Retina (tissue), 1 donor: ENCODE measurements at regions not wholly inside any gene's neighbourhood (a gene's known extent, or its start where the extent isn't known, plus 50 kb on each side); places are given as distances from the start of the nearest gene placed in this dataset.

Source experiments
- DNase-seq: peaks from one replicate; pipeline ENCODE4 v3.0.0-alpha.2; 2016

DNA sequence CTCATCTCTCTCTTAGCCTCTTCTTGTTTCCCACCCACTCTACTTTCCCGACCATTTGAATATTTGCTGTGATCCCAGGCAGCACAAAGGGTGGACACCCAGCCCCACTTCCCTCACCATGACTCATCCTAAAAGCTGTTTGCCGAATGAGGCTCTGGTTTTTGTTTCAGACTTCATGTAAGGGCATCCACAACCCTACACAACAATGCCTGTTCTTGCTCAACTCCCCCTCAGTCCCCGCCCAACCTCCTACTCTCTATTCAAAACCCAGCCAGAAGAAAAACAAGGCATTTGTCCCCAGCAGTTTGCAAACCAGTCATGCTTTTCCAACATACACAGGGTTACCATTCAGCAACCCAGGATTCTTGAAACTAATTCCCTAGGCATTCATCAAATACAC lies 516.5 kb upstream of the CNKSR2 start:
- no peak for DNase-seq

DNA sequence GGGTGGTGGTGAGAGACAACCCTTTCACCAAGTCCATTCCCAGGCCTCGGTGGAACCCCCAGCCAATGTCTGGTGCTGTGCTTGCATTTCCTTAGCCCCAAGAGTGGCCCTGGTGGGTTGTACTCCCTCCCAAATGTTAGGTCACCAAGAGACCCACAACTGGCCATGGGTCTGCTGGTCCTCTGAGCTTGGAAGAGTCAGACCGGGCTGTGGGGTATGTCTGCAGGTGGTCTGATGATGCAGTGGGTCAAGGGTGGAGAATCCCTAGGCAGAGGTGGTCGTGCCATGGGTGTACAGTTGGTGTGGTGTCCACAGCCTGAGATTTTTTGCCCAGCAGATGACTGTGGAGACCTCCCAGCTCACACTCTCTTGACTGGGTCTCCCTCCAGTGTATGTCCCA lies 535.7 kb upstream of the CNKSR2 start:
- DNase-seq: no peak

DNA sequence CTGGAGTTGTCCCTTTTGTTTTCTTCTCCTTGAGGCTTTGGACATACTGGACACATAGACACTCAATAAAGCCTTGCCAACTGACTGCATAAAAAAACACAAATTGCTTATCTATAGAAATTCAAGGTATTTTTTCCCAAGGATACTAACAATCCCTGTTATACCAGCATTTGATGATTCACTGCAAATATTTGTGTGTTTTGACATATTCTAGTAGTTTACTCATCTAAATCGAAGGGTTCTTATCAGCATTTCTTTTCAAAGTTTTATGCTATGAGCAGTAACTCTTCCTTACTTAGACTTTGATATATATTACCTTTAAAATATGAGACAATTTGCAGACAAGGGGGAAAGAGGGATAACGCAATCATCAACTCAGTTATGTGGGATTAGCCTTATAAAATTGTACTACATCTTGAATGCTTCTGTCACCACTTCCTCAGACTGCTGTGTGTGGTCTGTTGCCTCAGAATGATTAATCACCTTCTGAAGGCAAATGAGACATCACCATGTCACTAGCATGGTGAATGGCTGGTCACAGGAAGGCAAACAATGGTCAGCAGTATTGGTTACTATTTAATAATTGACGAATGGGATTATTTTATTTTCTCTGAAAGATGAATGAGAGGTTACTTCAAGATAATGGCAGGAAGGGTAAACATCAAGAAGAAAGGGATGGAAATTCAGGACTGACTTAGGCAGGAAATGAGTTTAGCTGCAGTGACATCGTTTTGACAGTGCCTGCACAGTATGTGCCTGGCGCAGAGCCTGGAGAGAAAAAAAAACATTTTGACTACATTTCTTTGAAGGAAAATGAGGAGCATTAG lies 544.3 kb upstream of the CNKSR2 start:
- DNase-seq: no peak

DNA sequence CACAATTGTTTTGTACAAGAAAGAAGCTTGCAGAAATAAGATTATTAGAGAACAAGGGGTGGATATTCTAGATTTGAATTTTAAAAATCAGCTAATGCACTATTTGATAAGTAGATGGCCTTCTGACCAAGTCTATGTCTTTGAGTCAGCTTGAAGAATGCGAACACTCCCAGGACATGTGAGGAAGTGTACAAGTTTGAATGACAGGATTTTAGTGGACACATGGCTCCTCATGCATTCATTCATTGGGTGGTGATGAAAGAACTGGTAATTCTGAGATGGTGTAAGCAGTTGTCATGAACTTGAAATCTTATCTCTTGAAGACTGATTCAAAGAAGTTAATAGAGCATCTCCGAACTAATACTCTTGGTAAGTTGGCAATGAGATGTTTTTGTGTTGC lies 548.2 kb upstream of the CNKSR2 start:
- no peak for DNase-seq

DNA sequence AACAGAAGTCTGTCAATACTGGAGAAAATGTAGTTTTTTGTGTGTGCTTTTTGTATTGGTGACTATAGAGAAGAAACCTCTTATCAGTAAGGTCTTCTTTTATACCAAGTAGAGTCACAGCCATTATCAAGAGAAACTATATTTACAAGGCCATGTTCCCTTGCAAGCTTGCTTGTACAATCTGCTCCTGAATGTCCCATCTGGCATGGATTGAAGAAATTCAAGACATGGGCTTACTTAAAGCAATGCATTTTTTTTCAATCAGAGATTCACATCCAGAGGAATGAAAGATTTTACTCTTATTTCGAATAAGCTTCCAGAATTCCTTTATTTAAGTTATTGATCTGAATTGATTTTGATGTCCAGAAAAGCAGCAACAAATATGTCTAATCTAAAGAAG lies 537.3 kb upstream of the RPS6KA3 start:
- no peak for DNase-seq

DNA sequence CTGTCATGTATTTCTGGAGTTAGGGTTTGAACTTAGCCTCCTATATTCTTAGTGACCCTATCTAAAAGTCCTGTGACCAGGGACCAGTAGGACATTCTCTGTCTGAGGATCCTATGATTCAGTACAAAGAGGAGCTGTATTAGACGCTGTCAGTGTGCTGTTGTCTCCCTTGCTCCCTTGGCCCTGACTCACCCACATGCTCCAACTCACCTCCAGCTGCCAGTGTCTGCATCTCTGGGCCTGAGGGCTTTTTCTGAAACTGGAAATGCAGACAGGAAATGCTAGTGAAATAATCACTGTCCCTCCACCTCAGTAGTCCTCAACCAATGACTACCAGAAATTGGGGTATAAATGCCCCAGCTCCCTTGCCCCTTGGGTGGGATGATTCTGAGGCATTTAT lies 535.3 kb upstream of the RPS6KA3 start:
- no peak for DNase-seq

DNA sequence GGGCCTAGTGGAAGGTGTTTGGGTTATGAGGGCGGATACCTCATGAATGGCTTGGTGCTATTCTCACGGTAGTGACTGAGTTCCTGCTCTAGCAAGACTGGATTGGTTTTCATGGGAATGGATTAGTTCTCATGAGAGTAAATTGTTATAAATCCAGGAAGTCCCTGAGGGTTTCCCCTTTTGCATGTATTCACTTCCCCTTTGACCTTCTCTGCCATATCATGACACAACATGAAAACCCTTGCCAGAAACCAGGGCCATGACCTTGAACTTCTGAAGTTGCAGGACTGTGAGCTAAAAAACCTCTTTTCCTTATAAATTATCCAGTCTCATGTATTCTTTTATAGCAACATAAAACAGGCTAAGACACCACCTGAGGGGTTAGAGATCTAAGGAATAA lies 529.7 kb upstream of the RPS6KA3 start:
- no peak for DNase-seq

DNA sequence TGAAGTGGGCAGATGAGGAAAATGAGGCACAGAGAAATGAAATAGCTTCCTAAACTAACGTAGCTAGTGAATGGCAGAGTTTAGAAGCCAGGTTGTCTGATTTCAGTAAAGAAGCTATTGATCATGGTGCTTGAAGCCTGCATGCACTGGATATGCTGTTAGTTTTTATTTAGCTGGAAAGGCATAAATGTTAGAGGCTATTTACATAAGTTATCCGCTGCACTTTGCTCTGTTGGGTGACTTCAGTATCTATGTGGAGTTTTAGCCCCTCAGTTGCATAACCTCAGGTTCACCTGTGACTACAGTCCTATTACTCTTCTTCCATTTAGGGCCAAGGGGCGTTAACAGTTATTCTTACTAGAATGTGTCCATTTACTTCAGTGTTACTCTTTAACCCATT lies 522.4 kb upstream of the RPS6KA3 start:
- DNase-seq: no peak

DNA sequence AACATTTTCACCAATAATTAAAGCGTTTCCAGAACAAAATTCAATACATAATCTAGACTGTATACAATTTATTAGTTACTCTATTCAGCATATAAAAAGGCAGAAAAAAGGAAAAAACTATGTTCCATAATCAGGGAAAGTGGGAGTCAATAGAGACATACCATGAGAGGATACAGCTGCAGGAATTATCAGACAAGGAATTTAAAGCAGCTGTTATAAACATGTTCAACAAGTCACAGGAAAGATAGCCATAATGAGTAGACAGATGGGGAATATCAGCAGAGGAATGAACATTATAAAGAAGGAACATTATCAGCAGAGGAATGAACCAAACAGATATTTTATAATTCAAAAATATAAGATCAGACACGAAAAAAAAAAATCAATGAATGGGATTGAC lies 500.6 kb upstream of the RPS6KA3 start:
- DNase-seq: no peak

DNA sequence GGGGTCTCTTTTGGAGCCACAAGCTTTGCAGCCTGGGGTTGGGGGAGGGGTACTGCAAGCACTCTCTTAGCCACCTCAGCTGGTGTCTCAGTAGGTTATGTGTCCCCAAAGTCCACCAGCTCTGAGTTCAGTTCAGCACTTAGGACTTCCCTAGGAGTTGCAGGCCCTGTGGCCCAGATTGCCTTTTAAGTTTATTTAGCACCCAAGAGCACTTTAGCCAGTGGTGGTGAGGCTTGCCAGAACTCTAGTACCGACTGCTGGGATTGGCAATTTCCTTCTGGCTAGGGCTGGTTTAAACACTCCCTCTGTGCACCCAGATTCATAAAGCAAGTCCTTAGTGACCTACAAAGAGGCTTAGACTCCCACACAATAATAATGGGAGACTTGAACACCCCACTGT lies 489.9 kb upstream of the RPS6KA3 start:
- no peak for DNase-seq

DNA sequence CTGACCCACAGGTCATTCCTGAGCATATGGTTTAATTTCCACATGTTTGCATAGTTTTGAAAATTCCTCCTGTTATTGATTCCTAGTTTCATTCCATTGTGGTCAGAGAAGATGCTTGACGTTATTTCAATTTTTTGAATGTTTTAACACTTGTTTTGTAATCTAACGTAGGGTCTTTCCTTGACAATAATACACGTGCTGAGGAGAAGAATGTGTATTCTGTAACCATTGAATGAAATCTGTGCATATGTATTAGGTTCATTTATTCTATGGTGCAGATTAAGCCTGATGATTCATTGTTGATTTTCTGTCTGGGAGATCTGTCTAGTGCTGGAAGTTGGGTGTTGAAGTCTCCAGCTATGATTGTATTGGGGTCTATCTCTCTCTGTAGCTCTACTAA lies 486.4 kb upstream of the RPS6KA3 start:
- no peak for DNase-seq

DNA sequence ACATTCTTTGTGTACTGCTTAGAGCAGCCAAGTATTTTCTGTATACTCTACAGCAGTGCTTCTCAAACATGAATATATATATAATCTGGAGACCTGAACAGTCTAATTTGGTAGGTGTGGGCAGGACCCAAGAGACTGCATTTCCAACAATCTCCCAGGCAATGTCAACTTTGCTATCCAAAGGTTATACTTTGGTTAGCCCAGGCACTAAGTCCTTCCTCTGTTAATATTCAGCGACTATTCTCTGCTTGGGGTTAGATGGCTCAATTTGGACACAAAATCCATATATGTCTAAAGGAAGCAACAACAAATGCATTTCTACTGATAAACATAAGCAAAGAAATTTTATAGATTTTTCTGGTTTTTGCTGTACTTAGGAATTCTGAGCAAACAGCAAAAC lies 480.0 kb upstream of the RPS6KA3 start:
- DNase-seq: no peak

DNA sequence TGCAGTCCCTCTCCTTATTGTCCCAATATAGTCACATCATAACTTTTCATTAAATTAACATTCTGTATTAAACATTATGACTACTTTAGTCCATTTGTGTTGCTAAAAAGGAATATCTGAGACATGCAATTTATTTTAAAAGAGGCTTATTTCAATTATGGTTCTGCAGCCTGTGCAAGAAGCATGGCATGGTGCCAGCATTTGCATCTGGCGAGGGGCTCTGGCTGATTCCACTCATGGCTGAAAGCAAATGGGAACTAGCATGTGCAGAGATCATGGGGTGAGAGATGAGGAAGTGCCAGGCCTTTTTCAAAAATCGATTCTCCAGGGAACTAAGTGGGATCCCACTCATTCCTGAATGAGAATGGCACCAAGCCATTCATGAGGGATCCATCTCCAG lies 476.3 kb upstream of the RPS6KA3 start:
- no peak for DNase-seq

DNA sequence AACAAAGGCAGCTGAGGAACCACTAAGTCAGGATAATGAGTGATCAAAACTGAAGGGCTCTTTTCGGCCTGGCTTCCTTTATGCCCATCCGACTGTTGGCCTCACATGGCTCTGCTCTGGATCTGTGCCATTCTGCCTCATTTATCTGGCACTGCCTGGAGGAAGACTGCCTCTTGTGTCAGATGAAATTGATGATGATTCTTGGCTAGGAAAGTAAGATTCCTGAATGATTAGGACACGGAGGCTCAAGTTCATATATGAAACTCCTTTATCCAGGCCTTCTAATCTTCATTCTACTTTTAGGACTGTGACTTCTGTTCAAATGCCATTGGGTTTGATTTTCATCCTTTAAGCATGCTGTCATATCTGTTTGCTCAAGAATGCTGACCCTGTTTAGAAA lies 475.4 kb upstream of the RPS6KA3 start:
- no peak for DNase-seq

DNA sequence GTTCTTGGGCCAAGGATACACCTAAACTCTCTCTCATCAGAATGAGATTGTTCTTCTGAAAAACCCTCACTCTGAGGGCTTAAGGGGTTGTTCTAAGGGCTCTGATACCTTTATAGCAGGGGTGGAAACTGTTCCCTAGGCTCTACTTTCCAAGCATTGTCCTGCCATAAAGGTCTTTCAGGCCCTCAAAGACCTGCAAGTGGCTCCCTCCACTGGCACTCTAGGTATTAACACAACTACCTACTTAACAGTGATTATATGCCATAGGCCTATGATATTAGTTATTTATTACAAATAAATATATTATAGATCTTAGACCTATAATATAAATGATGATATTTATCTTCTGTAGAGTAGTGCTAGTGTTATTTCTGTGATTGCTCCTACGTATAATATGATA lies 473.7 kb upstream of the RPS6KA3 start:
- DNase-seq: no peak

DNA sequence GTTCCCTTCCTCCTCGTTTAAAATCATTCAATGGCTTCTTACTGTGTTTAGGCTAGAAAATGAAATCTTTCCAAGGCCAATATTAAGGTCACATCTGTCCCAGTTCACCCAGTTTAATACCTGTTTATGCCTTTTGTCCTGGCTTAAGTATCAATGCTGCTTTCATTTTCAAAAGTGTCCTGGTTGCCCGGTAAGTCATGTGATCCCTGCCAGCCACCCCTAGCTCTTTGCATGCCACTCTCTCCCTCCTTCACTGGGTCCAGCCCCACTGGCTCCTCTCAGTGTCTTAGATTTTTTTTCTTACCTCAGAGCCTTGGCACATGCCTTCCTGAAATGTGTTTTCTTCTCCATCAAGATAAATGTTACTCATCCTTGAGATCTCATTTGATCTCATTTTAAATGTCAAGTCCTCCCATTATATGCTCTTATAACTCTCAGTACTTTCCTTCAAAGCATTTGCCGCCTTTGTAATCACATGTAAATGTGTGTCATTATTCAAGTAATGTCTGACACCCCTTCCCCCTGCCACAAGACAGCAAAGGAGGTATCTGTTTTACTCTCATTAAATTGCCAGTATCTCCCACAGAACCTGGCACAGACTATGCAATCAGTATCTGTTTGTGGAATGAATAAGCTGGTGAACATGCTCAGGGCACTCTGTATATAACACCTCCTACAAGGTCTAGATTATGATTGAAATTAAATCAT lies 472.5 kb upstream of the RPS6KA3 start:
- no peak for DNase-seq

DNA sequence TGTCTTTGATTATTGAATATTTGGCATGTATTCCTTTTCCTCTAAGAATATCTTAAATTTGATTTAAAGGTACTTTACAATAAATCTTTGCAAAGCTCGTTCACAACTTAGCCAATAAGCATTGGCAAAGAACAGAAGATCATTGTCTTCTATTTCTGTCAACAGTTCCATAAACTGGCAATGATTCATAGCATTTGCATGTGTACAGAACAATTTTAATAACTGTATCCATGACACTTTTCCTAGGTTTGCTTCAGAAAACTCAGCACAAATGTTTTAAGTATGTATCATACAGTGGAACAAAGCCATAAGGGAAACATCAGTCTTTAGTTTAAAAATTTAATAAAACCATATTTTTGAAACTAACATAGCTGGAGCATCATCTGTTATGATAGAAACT lies 462.7 kb upstream of the RPS6KA3 start:
- DNase-seq: no peak

DNA sequence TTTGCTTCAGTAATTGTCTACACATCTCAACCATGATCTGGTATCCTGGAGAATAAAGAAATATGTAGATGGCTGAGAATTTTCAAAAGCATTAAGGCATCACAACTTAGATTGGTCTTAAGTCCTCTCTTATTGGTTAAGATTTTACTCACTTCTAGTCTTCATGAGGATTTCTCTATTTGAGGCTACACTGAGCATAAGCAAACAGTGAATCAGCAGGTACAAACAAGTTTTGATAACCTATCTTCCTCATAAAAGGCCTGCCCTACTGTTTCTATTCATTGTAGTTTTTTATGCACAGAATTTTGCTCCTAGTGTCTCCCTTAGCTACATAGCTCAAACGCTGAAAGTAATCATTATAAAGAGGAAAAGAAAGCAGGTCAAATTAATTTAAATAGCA lies 460.7 kb upstream of the RPS6KA3 start:
- DNase-seq: no peak

DNA sequence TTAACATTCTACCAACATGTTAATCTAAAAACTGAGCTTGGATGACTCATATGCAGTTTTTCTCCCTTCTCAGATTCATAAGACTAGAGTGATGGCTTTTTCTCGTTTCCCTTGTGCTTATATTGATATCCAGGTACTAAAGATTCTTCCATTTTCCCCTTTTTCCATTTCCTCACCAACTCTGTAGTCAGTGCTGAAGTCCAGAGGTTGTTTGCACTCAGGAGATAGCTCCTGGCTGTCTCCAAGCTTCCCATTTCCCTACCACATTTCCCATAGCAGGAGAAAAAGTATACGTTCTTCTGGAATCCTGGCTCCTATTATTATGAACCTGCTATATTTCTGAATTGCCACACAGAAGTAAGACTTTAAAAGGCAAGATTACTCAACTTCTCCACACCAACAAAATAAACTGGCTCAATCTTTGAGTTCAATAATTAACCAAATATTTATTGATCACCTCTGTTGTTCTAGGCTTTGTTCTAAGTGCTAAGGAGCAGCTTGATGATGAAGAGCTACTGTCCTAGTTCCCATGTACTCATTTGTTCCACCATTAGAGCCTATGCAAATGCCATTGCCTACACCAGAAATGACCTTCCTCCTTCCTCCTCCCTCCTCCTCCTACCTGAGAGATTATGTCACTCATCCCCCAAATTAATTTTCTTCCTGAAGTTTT lies 454.4 kb upstream of the RPS6KA3 start:
- no peak for DNase-seq

DNA sequence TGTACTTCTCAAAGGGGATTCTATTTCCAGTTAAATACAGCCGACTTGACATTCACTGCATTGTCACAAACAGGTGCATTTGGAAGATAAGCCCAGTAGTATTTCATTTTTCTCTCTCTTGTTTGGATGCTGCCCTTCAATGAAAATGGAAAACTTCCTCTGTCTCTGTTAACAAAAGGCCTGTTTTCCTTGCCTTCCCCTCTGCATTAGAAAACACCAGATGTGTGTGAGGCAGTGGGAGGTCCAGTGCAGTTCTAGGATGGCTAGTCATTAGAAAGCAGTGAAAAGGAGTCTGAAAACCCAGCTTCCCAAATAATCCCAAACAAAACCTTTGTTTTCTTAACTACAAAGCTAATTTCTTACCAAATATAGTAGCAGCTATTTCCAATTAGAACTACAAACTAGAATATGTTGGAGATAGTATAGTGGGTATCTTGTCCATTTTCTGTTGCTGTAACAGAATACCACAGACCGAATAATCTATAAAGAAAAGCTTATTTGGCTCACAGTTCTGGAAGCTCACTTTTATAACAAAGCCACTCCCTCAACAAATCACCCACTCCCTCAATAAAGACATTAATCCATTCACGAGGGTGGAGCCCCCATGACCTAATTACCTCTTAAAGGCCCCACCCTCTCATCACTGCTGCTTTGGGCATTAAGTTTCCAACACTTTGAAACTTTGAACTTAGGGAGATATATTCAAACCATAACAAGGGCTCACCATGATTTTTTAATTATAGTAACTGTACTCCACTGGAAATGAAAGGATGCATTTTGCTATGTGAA lies 452.1 kb upstream of the RPS6KA3 start:
- peak; percentile 6 for DNase-seq

DNA sequence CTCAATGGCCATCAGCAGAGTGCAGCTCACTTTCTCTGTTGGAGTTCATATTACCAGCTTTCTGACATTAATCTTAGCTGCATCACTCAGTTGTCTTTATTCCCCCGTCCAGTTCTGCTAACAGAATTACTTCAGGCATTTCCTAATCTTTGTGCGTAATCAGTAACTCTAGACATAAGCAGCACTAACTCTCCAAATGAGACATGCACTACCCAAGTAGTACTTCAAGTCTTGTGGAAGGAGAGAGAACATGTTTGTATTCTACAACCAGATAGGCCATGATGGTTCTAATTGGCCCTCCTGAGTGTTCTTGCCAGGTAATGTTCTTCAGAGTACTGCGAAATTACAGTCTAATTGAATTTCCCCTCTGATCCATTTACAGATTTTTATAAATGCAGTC lies 448.5 kb upstream of the RPS6KA3 start:
- no peak for DNase-seq

DNA sequence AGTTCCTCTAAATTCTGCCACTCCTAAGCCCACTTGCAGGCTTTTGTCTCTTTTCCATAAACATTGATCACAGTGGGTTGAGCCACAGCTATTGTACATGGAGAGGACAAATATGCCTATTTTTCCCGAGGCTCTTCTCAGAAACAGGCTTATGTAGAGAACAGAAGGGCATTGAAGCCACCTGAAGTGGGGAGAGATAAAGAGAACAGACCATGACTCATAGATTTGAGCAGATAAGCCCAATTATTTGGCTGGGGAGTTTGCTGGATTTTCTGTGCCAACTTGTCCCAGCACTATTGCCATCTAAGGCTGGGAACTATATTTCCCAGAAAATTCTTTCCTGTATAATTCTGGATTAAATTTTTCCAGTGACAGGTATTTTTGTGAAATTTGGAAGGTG lies 446.1 kb upstream of the RPS6KA3 start:
- DNase-seq: no peak

DNA sequence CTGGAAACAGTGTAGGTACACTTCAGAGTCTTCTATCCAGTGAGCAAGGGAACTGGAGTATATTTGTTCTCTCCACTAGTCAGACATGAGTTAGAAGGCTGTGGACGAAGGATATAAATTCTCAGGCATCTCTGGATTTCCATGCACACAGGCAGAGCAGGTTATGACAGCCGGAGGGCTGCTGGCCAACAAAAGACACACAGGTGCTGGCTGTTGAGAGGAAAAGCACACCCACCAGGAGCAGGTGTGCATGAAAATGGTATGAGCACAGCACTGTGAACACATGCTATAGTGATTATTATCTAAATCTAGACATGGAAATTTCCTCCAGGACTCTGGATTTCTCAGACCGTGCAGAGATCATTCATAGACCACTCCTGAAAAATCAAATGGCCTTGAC lies 444.7 kb upstream of the RPS6KA3 start:
- DNase-seq: no peak
